Astrocyte (in vitro differentiated cells and primary cell): ENCODE measurements at regions not wholly inside any gene's neighbourhood (a gene's known extent, or its start where the extent isn't known, plus 50 kb on each side); places are given as distances from the start of the nearest gene placed in this dataset.

Experiments used
- EZH2 ChIP-seq: IDR thresholded peaks from 2 replicates; pipeline ENCODE4 v1.6.1; 2012; ENCODE audit warnings: mild to moderate bottlenecking, low read length, inconsistent platforms; ENCODE audit not compliant: insufficient read depth
- TF ChIP-seq, protein P1 (sequence below): IDR thresholded peaks from 2 replicates; pipeline ENCODE4 v1.5.1; 2011; ENCODE audit warnings: low read depth, mild to moderate bottlenecking, inconsistent platforms, low read length, moderate library complexity; ENCODE audit not compliant: insufficient read depth

DNA sequence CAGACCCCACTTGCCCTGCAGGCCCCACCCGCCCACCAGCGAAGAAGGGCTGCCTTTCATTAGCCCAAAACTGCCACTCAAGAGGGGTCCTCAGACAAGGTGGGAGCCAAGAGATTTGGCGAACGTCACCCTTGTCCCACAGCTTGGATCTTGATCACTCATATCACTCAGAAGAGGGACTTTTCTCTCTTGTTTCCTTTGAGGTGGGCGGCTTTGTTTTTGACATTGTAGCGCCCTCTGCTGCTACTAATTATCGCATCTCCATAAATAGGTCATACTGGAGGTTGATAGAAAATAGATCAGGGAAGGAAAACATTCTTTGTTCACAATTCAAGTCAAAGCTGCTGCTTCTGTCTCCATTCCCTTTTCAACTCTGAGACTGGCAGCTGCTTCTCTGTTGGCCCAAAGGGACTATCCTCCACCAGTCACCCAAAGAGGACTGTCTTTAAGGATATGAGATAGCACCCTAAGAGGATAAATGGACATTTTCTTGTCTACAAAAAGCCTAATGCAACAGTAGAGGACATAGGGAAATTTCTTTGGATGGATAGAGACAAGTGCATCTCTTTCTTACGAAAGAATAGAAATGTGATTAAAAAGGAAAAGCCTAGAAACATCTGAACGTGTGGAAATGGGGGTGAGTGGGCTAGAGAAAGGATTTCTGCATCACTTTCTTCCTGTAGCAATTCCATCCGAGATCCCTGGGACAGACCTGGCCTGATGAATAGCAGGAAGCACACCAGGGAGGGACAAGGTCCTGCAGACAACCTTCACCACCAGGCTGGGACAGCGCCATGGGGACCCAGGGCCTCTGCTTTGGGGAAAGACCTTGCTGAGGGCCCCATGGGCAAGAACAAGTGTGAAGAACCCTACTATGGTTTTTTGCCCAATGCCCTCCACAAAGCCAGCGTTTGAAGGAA, 115.8 kb downstream of the DAD1 start:
- TF ChIP-seq, protein P1, sequence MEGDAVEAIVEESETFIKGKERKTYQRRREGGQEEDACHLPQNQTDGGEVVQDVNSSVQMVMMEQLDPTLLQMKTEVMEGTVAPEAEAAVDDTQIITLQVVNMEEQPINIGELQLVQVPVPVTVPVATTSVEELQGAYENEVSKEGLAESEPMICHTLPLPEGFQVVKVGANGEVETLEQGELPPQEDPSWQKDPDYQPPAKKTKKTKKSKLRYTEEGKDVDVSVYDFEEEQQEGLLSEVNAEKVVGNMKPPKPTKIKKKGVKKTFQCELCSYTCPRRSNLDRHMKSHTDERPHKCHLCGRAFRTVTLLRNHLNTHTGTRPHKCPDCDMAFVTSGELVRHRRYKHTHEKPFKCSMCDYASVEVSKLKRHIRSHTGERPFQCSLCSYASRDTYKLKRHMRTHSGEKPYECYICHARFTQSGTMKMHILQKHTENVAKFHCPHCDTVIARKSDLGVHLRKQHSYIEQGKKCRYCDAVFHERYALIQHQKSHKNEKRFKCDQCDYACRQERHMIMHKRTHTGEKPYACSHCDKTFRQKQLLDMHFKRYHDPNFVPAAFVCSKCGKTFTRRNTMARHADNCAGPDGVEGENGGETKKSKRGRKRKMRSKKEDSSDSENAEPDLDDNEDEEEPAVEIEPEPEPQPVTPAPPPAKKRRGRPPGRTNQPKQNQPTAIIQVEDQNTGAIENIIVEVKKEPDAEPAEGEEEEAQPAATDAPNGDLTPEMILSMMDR: peak; percentile 55
- TF ChIP-seq EZH2: no peak
